T follicular helper cell (primary cell): ENCODE measurements at regions not wholly inside any gene's neighbourhood (a gene's known extent, or its start where the extent isn't known, plus 50 kb on each side); places are given as distances from the start of the nearest gene placed in this dataset.
"Not testable (repeated sequence)": the region's sequence is repeated elsewhere in the genome, so short reads cannot be mapped to it uniquely, and the experiment has no call there.

Experiments used
- DNase-seq: peaks from one replicate; pipeline ENCODE4 v3.0.0-alpha.2; 2020; ENCODE audit warnings: low read depth

DNA sequence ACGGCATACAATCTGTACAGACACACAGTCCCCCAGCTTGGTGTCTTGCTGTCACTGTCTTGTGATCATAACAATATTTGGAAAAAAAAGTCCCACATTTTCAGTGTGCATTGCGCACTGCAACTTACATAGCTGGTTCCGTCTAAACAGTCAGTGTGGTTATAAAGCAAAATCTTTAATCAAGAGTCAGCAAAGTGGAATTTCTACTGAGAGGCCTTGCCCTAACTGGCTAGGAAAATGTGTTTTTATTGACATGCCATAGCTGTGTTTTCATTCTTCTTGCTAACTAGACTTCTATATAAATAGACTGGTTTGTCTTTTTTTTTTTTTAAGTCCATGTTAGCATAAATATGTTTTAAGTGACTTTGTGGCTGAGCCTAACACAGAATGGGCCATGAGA is 174.8 kb downstream of the POLR2M start:
- DNase-seq, result no peak

DNA sequence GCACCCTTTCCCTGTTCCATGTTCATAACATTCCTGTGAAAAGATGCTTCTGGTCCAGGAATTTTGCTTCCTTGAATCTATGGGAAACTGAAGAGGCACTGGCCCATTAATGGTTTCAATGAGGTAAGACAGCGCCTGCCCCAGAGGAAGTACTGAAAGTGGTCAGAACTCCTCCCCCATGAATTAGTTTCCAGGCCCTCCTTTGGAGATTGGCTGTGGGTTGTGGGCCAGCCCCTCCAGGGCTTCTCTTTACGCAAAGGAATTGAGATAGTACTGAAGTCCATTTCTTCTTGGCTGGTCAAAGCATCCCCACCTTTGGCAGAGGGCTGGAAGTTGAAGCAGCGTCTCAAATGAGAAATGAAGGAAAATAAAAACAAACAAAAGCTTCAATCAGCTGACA is 175.5 kb downstream of the POLR2M start:
- DNase-seq, result no peak

- no peak for DNase-seq
These were observed 177.2 kb downstream of the POLR2M start for GRCh38 chr15:57883701-57884100.

DNA sequence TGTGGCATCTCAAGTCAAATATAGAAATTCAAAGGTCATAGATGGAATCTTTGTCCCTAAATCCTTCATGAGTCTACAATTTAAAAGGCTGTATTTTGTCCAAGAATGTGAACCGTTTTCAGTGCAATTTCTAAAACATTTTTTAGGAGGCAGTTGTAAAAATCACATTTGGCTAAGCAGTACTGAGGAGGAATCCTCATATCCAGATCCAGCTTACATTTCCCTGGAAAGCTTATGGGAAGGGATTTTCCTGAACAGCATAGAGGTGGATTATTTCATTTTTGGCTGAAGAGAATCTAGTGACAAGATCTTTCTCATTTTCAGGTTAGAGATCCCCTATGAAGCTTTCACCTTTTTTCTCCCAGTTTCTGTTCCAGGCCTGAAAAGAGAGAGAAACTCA is 178.4 kb downstream of the POLR2M start:
- no peak for DNase-seq

- DNase-seq, result no peak
These were observed 178.9 kb downstream of the POLR2M start for GRCh38 chr15:57885435-57885834.

DNA sequence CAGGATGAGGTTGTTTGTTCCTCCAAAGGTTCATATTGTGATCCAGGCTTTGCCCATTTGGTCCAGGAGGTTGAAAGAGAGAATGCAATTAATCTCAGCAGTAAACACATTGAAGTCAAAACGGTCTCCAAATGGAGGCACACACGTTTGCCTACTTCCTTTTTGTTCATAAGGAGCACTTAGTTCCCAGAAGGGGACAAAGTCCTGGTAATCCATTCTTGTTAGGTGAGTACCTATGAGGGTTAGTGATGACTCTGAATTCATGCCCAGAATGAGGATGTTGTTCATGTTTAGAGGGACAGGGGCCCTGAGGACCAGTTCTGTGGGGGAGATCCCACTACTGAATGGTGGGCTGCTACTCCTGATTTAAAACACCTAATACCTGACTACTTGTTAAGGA is 177.7 kb downstream of the ALDH1A2 start:
- no peak for DNase-seq

DNA sequence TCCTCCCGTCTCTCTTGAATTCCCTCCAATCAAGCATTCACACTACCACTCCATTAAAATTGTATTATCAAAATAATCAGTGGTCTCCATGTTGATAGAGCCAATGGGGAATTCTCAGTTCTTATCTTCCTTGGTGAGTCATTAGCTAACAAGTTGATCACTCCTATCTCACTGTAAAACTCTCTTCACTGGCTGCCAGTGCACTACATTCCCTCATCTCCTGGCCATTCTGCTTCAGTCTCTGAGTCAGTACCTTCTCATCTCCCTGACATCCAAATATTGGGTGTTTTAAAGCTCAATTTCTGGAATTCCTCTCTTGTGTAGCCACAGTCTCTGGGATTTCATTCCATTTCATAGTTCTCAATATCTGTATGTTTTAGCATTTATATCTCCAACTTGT is 175.2 kb downstream of the ALDH1A2 start:
- no peak for DNase-seq

DNA sequence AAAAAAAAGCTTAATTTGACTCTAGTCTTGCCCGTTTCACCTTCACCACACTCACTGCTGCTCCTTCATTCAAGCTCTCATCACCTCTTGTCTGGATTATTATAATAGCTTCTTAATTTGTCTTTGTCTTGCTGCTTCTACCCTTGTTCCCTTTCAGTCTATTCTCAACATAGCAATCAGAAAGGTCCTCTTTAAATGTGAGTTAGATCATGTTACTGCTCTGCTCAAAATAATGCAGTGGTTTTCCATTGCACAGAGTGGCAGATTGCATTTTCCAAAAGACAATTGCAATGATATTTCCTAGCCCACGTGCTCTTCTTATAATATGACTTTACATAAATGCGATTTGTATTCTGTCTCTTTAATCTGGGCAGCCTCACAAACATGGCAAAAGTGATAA is 174.6 kb downstream of the ALDH1A2 start:
- no peak for DNase-seq

DNA sequence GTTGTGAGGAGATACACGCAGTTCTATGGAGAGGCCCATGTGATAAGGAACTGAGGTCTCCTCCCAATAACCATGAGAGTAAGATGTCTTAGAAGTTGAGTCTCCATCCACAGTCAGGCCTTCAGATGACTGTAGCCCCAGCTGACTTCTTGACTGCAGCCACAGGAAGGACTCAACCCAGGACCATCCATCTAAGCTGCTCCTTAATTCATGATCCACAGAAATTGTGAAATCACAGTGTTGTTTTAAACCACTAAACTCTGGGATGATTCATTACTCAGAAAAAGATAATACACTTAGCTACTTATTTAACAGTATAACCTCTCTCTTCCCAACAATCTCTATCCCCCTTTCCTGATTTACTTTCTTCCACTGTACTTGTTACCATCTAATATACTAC is 173.3 kb downstream of the ALDH1A2 start:
- DNase-seq, result no peak

GRCh38 chr15:57893040-57893439 is 172.5 kb downstream of the ALDH1A2 start:
- no peak for DNase-seq

GRCh38 chr15:57895291-57895690 is 170.2 kb downstream of the ALDH1A2 start:
- DNase-seq, result no peak

- DNase-seq, result no peak
These were observed 169.4 kb downstream of the ALDH1A2 start for GRCh38 chr15:57896114-57896513.

- not testable (repeated sequence) for DNase-seq
These were observed 168.6 kb downstream of the ALDH1A2 start for GRCh38 chr15:57896899-57897298.

DNA sequence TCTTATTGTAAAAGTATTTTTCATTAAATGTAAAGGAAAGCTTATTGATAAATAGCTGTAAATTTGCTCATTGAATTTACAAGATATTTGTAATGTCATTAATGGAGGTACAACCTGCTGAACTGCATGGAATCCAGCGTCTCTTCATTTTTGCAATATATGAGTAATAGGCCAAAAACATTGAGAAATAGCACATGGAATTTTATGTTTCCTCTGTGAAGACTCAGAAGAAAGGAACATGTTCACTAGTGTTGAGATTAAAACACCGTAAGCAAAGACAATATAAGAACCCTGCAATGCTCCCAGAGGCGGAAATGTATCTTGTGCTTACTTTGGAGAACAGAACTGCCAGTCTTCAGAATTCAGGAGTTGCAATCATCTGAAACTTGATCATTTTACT is 167.6 kb downstream of the ALDH1A2 start:
- DNase-seq, result no peak

GRCh38 chr15:57902155-57902554 is 163.4 kb downstream of the ALDH1A2 start:
- no peak for DNase-seq
